ENCODE measurements at regions not wholly inside any gene's neighbourhood (a gene's known extent, or its start where the extent isn't known, plus 50 kb on each side); places are given as distances from the start of the nearest gene placed in this dataset.

DNA sequence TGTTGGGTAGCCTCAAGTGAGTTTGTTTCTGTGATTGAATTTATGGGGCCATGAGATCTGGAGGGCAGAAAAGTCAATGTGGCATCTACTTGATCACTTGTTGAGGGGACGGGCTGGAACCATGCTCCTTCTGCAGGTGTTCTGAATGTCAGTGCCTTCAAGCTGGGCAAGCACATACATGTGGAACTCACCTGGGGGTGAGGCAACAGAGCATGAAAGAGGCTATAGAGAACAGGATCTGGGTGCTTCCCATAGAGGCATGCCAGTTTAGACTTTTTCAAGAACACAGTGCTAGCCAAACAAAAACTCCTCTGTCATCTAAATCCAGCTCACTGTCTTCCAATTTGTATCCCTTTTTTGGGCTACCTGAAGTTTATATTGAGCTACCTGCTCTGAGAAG, 77.8 kb upstream of the SLC35B3 start:
- no peaks in the 10 kb centered on the region for H3K9me3 ChIP-seq
- intact Hi-C loops (cut with DNase I): no loop called here
- TF ChIP-seq, protein P1, sequence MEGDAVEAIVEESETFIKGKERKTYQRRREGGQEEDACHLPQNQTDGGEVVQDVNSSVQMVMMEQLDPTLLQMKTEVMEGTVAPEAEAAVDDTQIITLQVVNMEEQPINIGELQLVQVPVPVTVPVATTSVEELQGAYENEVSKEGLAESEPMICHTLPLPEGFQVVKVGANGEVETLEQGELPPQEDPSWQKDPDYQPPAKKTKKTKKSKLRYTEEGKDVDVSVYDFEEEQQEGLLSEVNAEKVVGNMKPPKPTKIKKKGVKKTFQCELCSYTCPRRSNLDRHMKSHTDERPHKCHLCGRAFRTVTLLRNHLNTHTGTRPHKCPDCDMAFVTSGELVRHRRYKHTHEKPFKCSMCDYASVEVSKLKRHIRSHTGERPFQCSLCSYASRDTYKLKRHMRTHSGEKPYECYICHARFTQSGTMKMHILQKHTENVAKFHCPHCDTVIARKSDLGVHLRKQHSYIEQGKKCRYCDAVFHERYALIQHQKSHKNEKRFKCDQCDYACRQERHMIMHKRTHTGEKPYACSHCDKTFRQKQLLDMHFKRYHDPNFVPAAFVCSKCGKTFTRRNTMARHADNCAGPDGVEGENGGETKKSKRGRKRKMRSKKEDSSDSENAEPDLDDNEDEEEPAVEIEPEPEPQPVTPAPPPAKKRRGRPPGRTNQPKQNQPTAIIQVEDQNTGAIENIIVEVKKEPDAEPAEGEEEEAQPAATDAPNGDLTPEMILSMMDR (IDR thresholded peaks at IDR 0.05): no peak
- no peaks in the 10 kb centered on the region for H3K27me3 ChIP-seq (ENCODE audit: low read depth)
- DNase-seq (no peak), ATAC-seq (no peak)
- no peaks in the 10 kb centered on the region for H3K36me3 ChIP-seq
- H3K4me3 ChIP-seq: no peak overlapping the region
- no peak overlapping the region for H3K27ac ChIP-seq
- H3K4me1 ChIP-seq: no peaks in the 10 kb centered on the region

DNA sequence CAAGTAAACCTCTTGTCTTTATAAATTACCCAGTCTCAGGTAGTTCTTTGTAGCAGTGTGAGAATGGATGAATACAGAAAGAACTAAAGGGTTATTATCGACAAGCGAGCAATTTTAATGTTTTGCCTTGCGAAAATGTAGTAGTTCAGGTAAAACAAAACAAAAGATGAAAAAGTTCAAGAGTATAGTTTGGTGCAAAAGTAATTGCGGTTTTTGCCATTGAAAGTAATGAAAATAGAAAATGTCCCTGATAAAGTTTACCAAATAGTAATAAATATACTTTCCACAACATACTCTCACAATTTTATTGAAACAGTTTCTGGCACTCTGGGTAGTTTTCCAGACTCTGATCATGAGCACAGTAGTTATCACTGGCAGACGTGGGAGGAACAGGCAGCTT, 71.9 kb upstream of the SLC35B3 start:
- H3K36me3 ChIP-seq: no peaks in the 10 kb centered on the region
- no peak overlapping the region for H3K4me3 ChIP-seq
- no peaks in the 10 kb centered on the region for H3K27me3 ChIP-seq (ENCODE audit: low read depth)
- TF ChIP-seq, protein P1 (IDR thresholded peaks at IDR 0.05): no peak
- intact Hi-C loops (cut with DNase I): no loop called here
- ATAC-seq (no peak), DNase-seq (no peak)
- no peak overlapping the region for H3K27ac ChIP-seq
- no peaks in the 10 kb centered on the region for H3K9me3 ChIP-seq
- no peaks in the 10 kb centered on the region for H3K4me1 ChIP-seq

DNA sequence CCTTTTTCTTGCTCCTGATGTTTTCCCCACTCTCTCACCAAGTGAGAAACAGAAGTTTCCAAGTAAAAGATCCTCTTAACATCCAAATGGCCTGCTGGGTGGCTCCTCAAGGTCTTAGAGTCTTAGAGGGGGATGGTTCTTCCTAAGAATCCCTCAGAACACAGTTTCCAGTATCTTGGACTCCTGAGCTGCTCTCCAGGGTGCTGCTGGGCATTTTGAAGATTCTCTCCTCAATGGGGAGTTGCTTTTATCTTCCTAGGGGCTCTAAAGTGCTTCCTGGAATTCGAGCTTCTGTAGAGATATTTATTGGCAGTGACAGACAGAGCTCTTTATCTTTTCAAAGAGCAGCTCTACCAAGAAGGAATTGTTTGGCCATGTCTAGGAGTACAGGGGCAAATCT, 70.8 kb upstream of the SLC35B3 start:
- no peak for DNase-seq
- H3K36me3 ChIP-seq: no peaks in the 10 kb centered on the region
- H3K27me3 ChIP-seq (ENCODE audit: low read depth): no peaks in the 10 kb centered on the region
- H3K4me3 ChIP-seq: no peak overlapping the region
- H3K4me1 ChIP-seq: no peaks in the 10 kb centered on the region
- intact Hi-C loops (cut with DNase I): no loop called here
- no peak for ATAC-seq
- TF ChIP-seq, protein P1 (IDR thresholded peaks at IDR 0.05): no peak
- H3K9me3 ChIP-seq: no peaks in the 10 kb centered on the region
- H3K27ac ChIP-seq: no peak overlapping the region

DNA sequence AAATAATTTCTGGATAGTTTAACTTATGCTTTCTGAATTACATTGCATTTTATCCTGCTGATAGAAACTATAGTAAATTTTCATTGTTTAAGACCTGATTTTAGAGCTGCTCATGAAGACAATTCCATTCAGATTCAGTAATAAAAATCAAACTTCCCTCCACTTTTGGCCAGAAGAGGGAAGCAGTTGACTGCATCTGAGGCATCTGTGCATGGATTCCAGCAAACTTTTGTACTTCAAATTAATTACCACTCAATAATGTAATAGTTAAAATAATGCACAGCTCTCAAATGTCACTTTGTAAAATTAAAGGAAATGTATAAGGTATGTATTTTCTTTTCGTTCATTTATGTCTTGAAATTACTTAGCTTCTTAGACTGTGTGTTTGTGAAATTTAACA, 64.2 kb upstream of the SLC35B3 start:
- Histone ChIP-seq H3K27ac (no peak overlapping the region), H3K9me3 (peaks cover 6% of the 10 kb centered on the region), H3K4me3 (no peak overlapping the region), H3K36me3 (no peaks in the 10 kb centered on the region), H3K27me3 (ENCODE audit: low read depth) (no peaks in the 10 kb centered on the region), H3K4me1 (no peaks in the 10 kb centered on the region)
- TF ChIP-seq, protein P1 (IDR thresholded peaks at IDR 0.05): peak; percentile 24
- ATAC-seq (no peak), DNase-seq (no peak)
- intact Hi-C loops (cut with DNase I): no loop called here

DNA sequence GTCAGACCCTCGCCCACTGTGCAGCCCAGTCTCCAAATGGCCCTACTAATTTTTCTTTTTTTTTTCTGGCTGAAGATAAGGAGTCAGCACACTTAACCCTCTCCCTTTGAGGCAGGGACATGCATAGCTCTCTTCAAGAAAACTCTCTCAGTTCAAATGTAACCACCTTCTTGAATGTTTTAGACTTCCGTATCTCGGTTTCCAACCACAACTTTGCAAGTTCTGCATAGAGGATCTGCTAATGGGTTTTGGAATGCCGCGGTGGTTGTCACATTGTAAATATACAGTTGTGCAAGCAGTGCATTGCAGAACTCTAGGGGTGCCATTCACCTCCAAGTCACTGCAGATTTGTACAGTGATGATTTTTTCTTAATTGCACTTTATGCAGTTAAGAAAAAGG, 59.4 kb upstream of the SLC35B3 start:
- Histone ChIP-seq H3K9me3 (peaks cover 6% of the 10 kb centered on the region), H3K27me3 (ENCODE audit: low read depth) (no peaks in the 10 kb centered on the region), H3K27ac (no peak overlapping the region), H3K36me3 (no peaks in the 10 kb centered on the region), H3K4me1 (no peaks in the 10 kb centered on the region), H3K4me3 (no peak overlapping the region)
- ATAC-seq: no peak
- DNase-seq: no peak
- intact Hi-C loops (cut with DNase I): no loop called here
- TF ChIP-seq, protein P1 (IDR thresholded peaks at IDR 0.05): no peak

DNA sequence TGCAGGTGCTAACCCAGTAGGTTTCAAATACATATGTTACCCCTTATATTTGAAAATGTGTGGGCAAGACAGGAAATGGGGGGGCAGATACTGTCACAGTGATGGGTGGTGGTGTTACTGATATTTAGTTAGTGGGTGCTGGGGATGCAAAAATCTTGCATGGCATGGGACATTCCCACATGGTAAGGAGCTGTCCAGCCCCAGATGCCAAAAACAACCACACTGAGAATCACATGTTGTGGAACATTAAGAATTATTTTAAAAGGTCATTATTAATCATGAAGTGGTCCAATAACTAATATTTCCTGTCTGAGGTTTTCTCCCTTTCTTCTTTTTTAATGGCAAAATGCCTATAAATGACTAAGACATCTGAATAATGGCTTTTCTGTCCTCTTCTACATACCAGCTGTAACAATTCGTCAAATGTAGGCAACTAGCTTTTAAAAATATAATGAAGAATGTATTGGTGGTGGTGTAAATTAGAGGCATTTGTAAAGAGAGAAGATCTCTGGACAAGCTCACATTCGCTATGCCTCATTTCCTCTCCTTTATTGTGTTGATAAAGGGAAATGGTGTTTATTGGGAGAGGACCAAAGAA, 57.3 kb upstream of the SLC35B3 start:
- DNase-seq (no peak), ATAC-seq (no peak)
- Histone ChIP-seq H3K36me3 (no peaks in the 10 kb centered on the region), H3K4me1 (no peaks in the 10 kb centered on the region), H3K4me3 (no peak overlapping the region), H3K9me3 (peaks cover 6% of the 10 kb centered on the region), H3K27ac (no peak overlapping the region), H3K27me3 (ENCODE audit: low read depth) (no peaks in the 10 kb centered on the region)
- intact Hi-C loops (cut with DNase I): no loop called here
- TF ChIP-seq, protein P1 (IDR thresholded peaks at IDR 0.05): no peak

Measured in lower lobe of right lung (tissue), 2 donors.